Liver (tissue), 8 donors: ENCODE measurements at regions not wholly inside any gene's neighbourhood (a gene's known extent, or its start where the extent isn't known, plus 50 kb on each side); places are given as distances from the start of the nearest gene placed in this dataset.

ENCODE experiments used
- DNase-seq: peaks from one replicate; pipeline ENCODE4 v3.0.0-alpha.2; 2017; ENCODE audit warnings: low spot score
- H3K27ac ChIP-seq, 2 donors: one replicate each; pipeline ENCODE4 v1.7.0; 2013; ENCODE audit warnings: inconsistent platforms in 2 of 2, low read length in 2 of 2, control low read depth in 1 of 2, low read depth in 1 of 2, mild to moderate bottlenecking in 1 of 2
- H3K27me3 ChIP-seq, 4 donors: one replicate each; pipeline versions ENCODE4 v1.6.1 to v1.7.0; 2013; ENCODE audit warnings: low read length in 3 of 4, inconsistent platforms in 1 of 4, mild to moderate bottlenecking in 1 of 4, moderate library complexity in 1 of 4; ENCODE audit not compliant: control insufficient read depth in 4 of 4, insufficient read depth in 4 of 4
- H3K36me3 ChIP-seq, 4 donors: one replicate each; pipeline versions ENCODE4 v1.6.1 to v1.7.0; 2013; ENCODE audit warnings: low read length in 3 of 4, mild to moderate bottlenecking in 3 of 4, low read depth in 1 of 4, moderate library complexity in 1 of 4; ENCODE audit not compliant: control insufficient read depth in 4 of 4, insufficient read depth in 3 of 4
- H3K4me1 ChIP-seq, 4 donors: one replicate each; pipeline versions ENCODE4 v1.6.1 to v1.7.0; 2013; ENCODE audit warnings: low read length in 3 of 4, mild to moderate bottlenecking in 3 of 4, moderate library complexity in 1 of 4; ENCODE audit not compliant: control insufficient read depth in 4 of 4, insufficient read depth in 4 of 4
- H3K4me3 ChIP-seq, 3 donors: one replicate each; pipeline versions ENCODE4 v1.6.1 to v1.7.0; 2013; ENCODE audit warnings: low read length in 3 of 3, control low read depth in 1 of 3, low read depth in 1 of 3, mild to moderate bottlenecking in 1 of 3
- H3K9ac ChIP-seq, 2 donors: one replicate each; pipeline ENCODE4 v1.7.0; 2013; ENCODE audit warnings: low read length in 2 of 2, mild to moderate bottlenecking in 2 of 2, moderate library complexity in 2 of 2, control low read depth in 1 of 2, low read depth in 1 of 2
- H3K9me3 ChIP-seq, 4 donors: one replicate each; pipeline versions ENCODE4 v1.6.1 to v1.7.0; 2013; ENCODE audit warnings: low read length in 3 of 4; ENCODE audit not compliant: control insufficient read depth in 4 of 4
- EGR1 ChIP-seq, 2 donors: IDR thresholded peaks; 2 replicates each; pipeline ENCODE4 v1.6.1; 2016 to 2018; ENCODE audit warnings: antibody characterized with exemption in 2 of 2, low read depth in 2 of 2
- GABPA ChIP-seq, 2 donors: IDR thresholded peaks in 1 of 2; conservative IDR thresholded peaks in 1 of 2; 2 replicates each; pipeline ENCODE4 v1.6.1; 2016; ENCODE audit warnings: antibody characterized with exemption in 2 of 2, mild to moderate bottlenecking in 1 of 2, moderate library complexity in 1 of 2
- HNF4A ChIP-seq, 2 donors: conservative IDR thresholded peaks; 2 replicates each; pipeline ENCODE4 v1.6.1; 2016; ENCODE audit warnings: antibody characterized with exemption in 2 of 2, mild to moderate bottlenecking in 2 of 2
- JUND ChIP-seq, 2 donors: IDR thresholded peaks; 2 replicates each; pipeline ENCODE4 v1.6.1; 2016; ENCODE audit warnings: antibody characterized with exemption in 2 of 2
- NR2F2 ChIP-seq: IDR thresholded peaks from 2 replicates; pipeline ENCODE4 v1.6.1; 2016; ENCODE audit warnings: antibody characterized with exemption
- RAD21 ChIP-seq, 2 donors: IDR thresholded peaks; 2 replicates each; pipeline ENCODE4 v1.6.1; 2016; ENCODE audit warnings: antibody characterized with exemption in 2 of 2, mild to moderate bottlenecking in 2 of 2
- RXRA ChIP-seq, 2 donors: IDR thresholded peaks; 2 replicates each; pipeline ENCODE4 v1.6.1; 2017 to 2018; ENCODE audit warnings: antibody characterized with exemption in 2 of 2, mild to moderate bottlenecking in 1 of 2
- WGBS: extraction: QIAGEN DNeasy Blood & Tissue Kit; methylation state at CpG from one replicate; pipeline ENCODE4 v1.1.7; 2013; 5-methylcytosine and 5-hydroxymethylcytosine counted together
- TF ChIP-seq, protein P1 (sequence below): fragments of 150-350 bp; IDR thresholded peaks from 2 replicates; pipeline ENCODE4 v1.5.1; 2017; ENCODE audit warnings: improper control_type of control experiment, low read depth, low read length; ENCODE audit not compliant: missing input control
- TF ChIP-seq, protein P2 (sequence below): IDR thresholded peaks from 2 replicates; pipeline ENCODE4 v1.6.1; 2016; ENCODE audit warnings: antibody characterized with exemption
- TF ChIP-seq, protein P3 (sequence below): IDR thresholded peaks from 2 replicates; pipeline ENCODE4 v1.6.1; 2016; ENCODE audit warnings: antibody characterized with exemption, mild to moderate bottlenecking
- TF ChIP-seq, protein P4 (sequence below): IDR thresholded peaks from 2 replicates; pipeline ENCODE4 v1.6.1; 2016; ENCODE audit warnings: antibody characterized with exemption
- donor health status: healthy.
- donor health status: healthy.
- donor health status: healthy.
- donor health status: healthy.
- donor health status: healthy.

DNA sequence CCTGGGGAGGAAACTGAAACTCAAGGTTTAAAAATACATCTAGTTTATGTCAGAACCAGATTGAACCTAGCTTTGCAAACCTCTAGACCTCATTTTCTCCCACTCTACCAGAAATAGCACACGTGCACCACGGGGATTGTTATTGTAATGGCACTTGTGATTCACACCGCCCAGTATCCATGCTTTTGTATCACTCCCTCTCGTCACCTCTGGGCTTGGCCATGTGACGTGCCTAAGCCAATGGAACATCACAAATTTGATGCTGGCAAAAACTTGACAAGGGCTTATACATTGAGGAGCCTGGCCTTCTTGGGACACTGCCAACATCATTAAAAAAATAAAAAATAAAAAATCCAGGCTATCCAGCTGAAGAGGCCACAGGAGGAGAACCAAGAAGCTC lies 495.8 kb upstream of the POU3F3 start:
- H3K9ac ChIP-seq, result no peak overlapping the region
- no peaks in the 10 kb centered on the region for H3K4me1 ChIP-seq
- no peak for DNase-seq
- H3K4me3 ChIP-seq, result no peak overlapping the region
- H3K36me3 ChIP-seq, result no peaks in the 10 kb centered on the region
- peaks cover 0 to 2% (median 0%) of the 10 kb centered on the region in 4 donors for H3K27me3 ChIP-seq
- TF ChIP-seq RAD21 (IDR thresholded peaks at IDR 0.05) (no peak), HNF4A (conservative IDR thresholded peaks at IDR 0.05) (no peak)
- H3K9me3 ChIP-seq, result no peaks in the 10 kb centered on the region
- WGBS, result 91% methylated on average over 5 of the region's 5 CpGs
- no peak overlapping the region for H3K27ac ChIP-seq

DNA sequence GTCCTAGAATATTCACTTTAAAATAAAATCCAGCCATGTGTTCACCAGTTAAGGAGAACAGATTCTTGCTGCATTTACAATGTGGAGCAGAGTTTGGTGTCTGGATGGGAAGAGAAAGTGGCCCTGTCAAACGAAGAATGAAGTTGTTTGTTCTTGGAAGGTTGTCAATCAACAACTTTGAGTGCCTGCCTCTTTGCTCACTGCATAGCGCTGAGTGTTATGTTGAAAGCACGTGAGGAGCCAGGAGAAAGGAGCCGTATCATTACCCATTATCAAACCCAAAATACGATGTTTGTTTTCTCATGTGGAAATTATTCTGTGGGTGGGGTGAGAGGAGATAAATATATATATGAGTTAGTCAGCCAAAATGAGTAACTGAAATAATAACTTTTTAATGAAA lies 492.5 kb upstream of the POU3F3 start:
- TF ChIP-seq EGR1 (IDR thresholded peaks at IDR 0.05; ENCODE audit: low read depth in 2 of 2) (no peak), RXRA (IDR thresholded peaks at IDR 0.05) (no peak)
- TF ChIP-seq, protein P1, sequence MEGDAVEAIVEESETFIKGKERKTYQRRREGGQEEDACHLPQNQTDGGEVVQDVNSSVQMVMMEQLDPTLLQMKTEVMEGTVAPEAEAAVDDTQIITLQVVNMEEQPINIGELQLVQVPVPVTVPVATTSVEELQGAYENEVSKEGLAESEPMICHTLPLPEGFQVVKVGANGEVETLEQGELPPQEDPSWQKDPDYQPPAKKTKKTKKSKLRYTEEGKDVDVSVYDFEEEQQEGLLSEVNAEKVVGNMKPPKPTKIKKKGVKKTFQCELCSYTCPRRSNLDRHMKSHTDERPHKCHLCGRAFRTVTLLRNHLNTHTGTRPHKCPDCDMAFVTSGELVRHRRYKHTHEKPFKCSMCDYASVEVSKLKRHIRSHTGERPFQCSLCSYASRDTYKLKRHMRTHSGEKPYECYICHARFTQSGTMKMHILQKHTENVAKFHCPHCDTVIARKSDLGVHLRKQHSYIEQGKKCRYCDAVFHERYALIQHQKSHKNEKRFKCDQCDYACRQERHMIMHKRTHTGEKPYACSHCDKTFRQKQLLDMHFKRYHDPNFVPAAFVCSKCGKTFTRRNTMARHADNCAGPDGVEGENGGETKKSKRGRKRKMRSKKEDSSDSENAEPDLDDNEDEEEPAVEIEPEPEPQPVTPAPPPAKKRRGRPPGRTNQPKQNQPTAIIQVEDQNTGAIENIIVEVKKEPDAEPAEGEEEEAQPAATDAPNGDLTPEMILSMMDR, result no peak
- Histone ChIP-seq H3K4me3 (no peak overlapping the region), H3K27ac (no peak overlapping the region), H3K36me3 (no peaks in the 10 kb centered on the region), H3K27me3 (peaks cover 0 to 2% (median 0%) of the 10 kb centered on the region in 4 donors), H3K9me3 (no peaks in the 10 kb centered on the region), H3K4me1 (no peaks in the 10 kb centered on the region), H3K9ac (no peak overlapping the region)
- DNase-seq, result no peak
- 54% methylated on average over 5 of the region's 5 CpGs for WGBS

DNA sequence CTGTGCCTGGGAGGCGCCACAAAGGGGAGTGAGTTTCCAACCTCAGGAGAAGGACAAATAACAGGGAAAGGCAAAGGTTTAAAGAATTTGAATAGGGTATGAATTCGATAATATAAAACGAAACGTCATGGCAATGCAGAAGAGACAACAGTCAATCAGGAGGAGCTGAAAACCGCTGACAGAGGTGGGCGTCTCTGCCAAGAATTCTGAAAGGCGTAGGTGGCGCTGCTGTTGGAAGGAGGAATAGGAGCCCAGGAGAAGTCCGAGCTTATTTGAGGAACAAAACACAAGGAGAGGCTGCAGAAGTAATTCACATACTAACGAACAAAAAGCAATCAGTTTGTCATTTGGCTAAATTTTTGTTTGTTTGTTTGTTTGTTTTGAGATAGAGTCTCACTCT lies 485.8 kb upstream of the POU3F3 start:
- Histone ChIP-seq H3K36me3 (no peaks in the 10 kb centered on the region), H3K27ac (no peak overlapping the region), H3K27me3 (peaks cover 0 to 3% (median 0%) of the 10 kb centered on the region in 4 donors), H3K4me3 (no peak overlapping the region), H3K9ac (no peak overlapping the region), H3K9me3 (no peaks in the 10 kb centered on the region), H3K4me1 (no peaks in the 10 kb centered on the region)
- TF ChIP-seq, protein P2, sequence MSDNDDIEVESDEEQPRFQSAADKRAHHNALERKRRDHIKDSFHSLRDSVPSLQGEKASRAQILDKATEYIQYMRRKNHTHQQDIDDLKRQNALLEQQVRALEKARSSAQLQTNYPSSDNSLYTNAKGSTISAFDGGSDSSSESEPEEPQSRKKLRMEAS, result no peak
- TF ChIP-seq, protein P3, sequence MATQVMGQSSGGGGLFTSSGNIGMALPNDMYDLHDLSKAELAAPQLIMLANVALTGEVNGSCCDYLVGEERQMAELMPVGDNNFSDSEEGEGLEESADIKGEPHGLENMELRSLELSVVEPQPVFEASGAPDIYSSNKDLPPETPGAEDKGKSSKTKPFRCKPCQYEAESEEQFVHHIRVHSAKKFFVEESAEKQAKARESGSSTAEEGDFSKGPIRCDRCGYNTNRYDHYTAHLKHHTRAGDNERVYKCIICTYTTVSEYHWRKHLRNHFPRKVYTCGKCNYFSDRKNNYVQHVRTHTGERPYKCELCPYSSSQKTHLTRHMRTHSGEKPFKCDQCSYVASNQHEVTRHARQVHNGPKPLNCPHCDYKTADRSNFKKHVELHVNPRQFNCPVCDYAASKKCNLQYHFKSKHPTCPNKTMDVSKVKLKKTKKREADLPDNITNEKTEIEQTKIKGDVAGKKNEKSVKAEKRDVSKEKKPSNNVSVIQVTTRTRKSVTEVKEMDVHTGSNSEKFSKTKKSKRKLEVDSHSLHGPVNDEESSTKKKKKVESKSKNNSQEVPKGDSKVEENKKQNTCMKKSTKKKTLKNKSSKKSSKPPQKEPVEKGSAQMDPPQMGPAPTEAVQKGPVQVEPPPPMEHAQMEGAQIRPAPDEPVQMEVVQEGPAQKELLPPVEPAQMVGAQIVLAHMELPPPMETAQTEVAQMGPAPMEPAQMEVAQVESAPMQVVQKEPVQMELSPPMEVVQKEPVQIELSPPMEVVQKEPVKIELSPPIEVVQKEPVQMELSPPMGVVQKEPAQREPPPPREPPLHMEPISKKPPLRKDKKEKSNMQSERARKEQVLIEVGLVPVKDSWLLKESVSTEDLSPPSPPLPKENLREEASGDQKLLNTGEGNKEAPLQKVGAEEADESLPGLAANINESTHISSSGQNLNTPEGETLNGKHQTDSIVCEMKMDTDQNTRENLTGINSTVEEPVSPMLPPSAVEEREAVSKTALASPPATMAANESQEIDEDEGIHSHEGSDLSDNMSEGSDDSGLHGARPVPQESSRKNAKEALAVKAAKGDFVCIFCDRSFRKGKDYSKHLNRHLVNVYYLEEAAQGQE, result no peak
- no peak for TF ChIP-seq RXRA (IDR thresholded peaks at IDR 0.05)
- TF ChIP-seq JUND (IDR thresholded peaks at IDR 0.05), result no peak
- TF ChIP-seq GABPA (IDR thresholded peaks at IDR 0.05 in 1 of 2, conservative IDR thresholded peaks at IDR 0.05 in 1 of 2), result no peak
- no peak for TF ChIP-seq NR2F2
- TF ChIP-seq, protein P4, sequence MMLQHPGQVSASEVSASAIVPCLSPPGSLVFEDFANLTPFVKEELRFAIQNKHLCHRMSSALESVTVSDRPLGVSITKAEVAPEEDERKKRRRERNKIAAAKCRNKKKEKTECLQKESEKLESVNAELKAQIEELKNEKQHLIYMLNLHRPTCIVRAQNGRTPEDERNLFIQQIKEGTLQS, result no peak
- 79% methylated on average over 10 of the region's 10 CpGs for WGBS
- no peak for DNase-seq
